HG03558 (cell line): ENCODE measurements at regions not wholly inside any gene's neighbourhood (a gene's known extent, or its start where the extent isn't known, plus 50 kb on each side); places are given as distances from the start of the nearest gene placed in this dataset.

ENCODE experiments used
- ATAC-seq: cut with Tn5 transposase; IDR thresholded peaks from one replicate; pipeline ENCODE4 v1.9.1; 2021; ENCODE audit warnings: moderate number of reproducible peaks; ENCODE audit not compliant: unreplicated experiment; ENCODE audit errors: extremely low read depth

GRCh38 chr3:180184816-180185215, 148.1 kb upstream of the PEX5L start:
- no peak for ATAC-seq

- no peak for ATAC-seq
Observed at GRCh38 chr3:180185650-180186049, 148.9 kb upstream of the PEX5L start.

DNA sequence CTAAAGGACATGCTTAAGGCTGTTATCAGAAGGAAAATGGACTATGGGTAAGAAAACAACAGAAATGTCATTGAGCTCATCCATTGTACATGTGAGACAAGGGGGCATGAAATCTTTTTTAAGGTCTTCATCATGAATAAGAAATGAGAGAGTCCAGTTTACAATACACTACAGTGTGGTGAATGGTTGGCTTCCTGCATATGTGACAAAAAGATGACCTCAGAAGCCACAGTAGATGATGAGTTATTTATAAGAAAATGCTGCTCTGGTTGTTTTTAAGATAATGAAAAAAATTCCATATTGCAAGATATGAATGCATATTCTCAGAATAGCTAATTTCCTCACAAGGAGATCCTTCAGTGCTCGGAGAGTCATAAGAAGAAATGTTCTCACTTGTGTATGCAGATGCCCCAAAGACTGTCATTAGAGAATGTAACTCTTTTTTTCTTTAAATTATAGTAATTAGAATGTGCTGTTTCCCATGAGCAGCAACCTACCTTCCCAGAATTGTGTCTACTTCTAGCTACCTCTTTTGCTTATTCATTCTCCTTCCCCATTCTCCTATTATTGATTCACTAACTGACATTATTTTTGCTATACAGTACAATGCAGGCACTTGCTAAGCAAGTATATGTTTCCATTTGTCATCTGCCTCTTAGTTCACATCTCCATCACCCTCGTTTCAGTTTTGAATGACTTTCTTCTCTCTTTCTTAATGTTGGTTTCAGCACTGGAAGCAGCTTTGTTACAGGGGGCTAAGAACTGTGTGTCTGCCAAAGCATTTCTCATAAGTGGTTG, 152.0 kb upstream of the PEX5L start:
- ATAC-seq, result no peak

DNA sequence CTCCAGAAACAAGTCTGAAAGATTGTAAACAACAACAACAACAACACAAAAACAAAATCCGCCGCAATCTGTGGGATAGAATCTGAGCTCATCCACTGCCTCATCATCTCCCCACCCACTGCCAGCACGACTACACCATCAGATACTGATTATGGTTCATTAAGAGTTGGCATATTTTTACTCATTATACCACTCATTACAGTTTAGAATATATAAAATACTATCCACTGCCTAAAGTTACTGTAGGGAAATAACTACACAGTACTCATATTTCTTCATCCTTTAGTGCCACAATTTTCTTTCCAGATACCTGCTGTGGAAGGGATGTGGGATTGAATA, 152.5 kb upstream of the PEX5L start:
- no peak for ATAC-seq

DNA sequence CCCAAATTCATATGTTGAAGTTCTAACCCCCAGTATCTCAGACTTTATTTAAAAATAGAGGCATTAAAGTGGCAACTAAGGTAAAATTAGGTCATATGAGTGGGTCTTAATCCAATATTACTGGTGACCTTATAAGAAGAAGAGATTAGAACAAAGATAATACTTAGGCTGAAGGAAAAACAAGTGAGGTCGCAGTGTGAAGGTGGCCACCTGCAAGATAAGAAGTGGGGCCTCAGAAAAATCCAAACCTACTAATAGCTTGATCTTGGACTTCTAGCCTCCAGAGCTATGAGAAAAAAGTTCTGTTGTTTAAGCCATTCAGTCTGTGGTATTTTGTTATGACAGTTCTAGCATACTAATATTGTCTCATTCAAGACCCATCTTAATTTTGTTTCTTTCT, 159.9 kb upstream of the PEX5L start:
- ATAC-seq, result no peak

DNA sequence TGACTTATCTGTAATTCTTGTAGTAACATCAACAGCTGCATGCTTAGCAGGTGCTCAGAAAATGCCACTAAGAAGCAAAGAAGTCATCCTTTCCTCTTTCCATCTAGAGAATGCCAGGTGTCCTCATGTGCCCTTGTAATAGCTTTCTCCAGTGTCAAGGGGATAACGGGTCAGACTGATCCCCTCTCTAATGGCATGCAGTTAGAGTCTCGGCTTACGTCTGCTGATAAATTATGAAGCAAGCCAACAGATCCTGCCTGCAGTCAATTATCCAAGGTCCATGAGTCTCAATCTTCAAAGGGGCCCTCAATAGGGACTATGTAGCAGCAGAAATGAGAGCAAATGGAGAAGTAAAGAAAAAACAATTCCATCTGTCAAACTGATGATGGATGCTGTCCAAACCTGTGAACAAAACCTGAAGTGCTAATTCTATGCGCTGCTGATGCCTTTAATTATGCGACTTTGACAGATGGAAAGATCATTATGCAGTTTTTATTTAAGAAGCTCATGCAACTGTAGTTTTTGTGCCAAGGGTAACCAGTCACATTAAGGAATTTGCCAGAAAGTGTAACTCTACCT, 162.8 kb upstream of the PEX5L start:
- ATAC-seq, result no peak

DNA sequence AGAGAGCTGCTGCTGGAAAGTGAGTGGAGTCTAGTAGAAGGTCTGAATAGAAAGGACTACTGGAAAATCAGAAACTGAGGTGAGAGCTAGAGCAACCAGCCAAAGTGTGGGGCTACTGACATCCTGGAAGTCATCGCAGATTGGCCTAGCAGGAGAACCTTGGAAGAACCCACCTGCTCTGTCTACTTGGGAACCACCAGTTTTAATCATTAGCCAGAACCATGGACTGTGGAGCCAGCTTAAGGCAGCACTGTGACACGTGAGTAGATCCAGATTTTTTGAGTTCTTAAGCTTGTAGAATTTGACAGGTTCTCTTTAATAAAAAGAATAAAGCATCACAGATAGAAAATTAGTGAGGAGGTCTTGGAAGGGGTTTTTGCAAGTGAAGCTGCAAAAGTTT, 179.1 kb upstream of the PEX5L start:
- no peak for ATAC-seq

DNA sequence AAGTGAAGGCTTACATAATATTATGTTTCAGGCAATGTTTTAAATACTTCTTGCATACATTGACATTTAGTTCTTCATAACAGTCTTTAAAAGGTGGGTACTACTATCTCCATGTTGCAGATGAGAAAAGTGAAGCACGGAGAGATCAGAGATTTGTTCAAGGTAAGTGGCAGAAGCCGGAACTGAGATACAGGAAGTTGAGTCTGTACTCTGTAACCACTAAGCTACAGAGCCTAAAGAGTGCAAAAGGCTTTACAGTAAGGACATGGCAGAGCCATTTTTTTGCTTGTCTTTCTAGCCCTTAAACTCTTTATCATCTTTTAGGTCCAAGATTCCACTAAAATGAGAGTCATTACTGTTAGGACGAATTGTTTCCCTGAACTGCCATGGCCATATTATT, 186.5 kb upstream of the PEX5L start:
- ATAC-seq, result no peak

DNA sequence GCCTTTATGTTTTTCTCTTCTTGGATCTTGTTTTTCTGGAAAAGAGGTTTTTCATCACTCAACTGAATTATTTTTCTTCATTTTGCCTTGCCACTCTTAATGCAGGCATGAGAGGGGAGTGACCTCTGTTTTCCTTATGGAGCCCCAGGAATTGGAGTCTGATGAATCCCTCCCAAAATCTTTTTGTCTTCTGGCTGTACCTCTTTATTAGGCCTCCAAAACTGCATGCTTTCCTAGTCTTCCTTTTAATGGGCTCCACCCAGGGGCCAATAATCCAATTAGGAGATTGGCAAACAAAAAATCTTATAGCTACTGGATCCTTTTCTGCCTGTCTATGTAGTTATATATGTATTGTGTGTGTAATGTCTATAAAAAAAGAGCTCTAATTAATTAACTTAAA, 192.4 kb upstream of the PEX5L start:
- no peak for ATAC-seq

DNA sequence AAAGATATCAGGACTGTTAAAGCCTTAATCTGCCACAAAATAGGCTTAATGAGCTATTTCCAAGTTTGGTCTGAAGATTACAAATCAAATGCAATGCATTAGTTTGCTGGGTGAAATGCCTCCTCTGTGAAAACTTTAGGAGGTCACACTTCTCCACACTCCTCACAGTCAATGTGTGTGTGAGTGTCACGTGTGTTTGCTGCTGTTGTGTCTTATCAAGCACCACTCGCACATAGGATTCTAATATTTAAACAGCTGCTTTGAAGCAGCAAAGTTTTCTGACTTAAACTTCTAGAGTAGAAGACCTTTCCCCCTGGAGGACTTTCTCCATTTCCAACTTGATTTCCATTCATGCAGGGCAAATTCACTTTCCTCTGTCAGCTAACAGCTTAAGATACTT, 203.2 kb upstream of the PEX5L start:
- ATAC-seq, result no peak

GRCh38 chr3:180246688-180247195, 210.0 kb upstream of the PEX5L start:
- no peak for ATAC-seq

GRCh38 chr3:180250172-180250571, 213.4 kb upstream of the PEX5L start:
- no peak for ATAC-seq

DNA sequence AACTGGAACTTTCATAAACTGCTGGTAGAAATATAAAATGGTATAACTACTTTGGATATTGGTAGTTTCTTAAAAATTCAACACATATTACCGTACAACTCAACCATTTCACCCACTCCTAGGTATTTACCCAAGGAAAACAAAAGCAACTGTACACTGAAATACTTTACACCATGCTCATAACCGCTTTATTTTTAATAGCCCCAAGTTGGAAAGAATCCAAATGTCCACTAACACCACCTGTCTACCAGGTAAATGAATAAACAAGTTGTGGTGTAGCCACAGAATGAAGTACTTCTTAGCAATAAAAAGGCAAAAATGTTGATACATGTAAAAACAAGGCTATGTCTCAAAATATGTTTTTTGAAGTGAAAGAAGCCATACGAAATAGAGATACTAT, 215.9 kb upstream of the PEX5L start:
- no peak for ATAC-seq

- no peak for ATAC-seq
Observed at GRCh38 chr3:180253283-180253682, 216.5 kb upstream of the PEX5L start.

- no peak for ATAC-seq
Observed at GRCh38 chr3:180264479-180264878, 227.7 kb upstream of the PEX5L start.

- ATAC-seq, result no peak
Observed at GRCh38 chr3:180265551-180265950, 228.8 kb upstream of the PEX5L start.

DNA sequence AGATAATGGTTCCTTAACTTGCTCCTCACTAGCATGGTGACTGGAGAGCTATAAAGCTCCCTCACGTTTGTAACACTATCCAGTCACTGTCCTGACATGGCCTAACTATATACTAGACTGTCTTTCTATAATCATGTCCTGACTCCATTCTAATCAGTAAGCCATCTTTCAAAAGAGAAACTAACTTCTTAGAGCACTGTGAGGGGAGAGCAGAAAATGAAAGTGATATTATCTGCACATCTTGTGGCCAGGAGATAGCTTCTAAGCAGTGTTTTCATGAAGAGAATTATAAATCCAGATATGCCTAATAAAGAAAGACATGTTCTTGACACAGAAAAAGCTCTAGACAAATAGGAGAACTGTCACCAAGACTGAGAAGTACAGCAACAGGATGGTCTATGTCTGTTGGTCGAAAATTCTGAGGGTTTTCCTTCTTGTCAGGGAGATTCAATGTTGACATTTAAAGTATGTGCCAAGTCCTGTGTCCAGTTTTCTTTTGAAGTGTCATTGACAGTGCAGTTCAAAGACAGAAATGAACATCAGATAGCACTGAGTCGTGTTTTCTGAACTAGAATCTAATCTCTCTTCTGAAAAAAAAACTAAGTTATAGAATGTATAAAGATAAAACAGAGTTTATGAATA, 230.6 kb upstream of the PEX5L start:
- ATAC-seq, result peak; percentile 99

- ATAC-seq, result no peak
Observed at GRCh38 chr3:180274536-180274935, 237.8 kb upstream of the PEX5L start.

DNA sequence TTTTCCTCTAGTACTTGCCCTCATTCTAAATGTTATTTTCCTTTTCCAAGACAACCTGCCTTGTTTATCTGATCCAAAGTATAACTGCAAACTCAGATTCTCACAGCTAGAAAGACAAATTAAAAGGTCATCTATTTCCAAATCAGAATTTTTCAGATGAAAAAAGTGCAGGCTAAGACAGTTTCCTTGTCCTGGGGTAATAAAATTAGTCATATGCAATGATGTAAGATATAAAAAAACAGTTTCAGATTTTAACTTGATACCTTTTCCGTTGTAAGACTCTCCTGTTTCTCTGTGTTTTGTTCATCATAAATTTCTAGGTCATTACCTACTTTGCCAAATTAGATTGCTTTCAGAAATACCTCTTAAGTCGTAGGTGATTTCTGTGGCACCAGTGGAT, 238.4 kb upstream of the PEX5L start:
- no peak for ATAC-seq

- ATAC-seq, result no peak
Observed at GRCh38 chr3:180277041-180277440, 240.3 kb upstream of the PEX5L start.

DNA sequence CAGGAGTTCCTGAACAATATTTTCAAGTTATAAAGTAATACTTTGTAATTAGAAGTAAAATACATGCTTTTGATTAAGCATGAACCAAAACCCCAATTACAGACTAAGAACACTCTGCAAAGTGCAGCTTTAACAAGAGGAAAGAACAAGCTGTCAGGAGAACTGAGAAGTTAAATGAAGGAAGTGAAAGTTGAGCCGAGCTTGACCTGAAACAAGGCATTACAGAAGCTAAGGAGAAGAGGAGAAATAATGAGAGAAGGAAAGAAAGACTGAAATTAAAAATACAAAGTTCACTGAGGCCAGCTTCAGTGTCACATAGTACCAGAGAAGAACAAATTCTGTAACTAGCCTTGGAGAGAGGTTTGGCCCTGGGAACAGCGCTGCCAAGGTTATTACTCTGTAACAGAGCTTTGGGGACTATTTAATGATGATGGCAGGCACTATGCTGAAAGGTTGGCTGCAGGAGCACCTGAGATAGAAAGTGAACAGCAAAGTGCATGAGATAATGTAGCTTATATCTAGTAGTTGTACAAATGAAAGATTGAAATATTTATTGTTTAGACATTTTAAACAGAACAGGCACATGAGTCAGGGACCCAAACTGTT, 241.9 kb upstream of the PEX5L start:
- peak; percentile 95 for ATAC-seq
